HepG2 (cell line): ENCODE measurements at regions not wholly inside any gene's neighbourhood (a gene's known extent, or its start where the extent isn't known, plus 50 kb on each side); places are given as distances from the start of the nearest gene placed in this dataset.

Source experiments
- ATAC-seq: fragments of 200-7000 bp; cut with Tn5 transposase; 3 replicates; pipeline ENCODE4 v1.9.1; 2020; ENCODE audit warnings: mild to moderate bottlenecking, moderate library complexity
- BruUV-seq: library from RNA; stranded (reverse); fragments of 400-500 nt; replicated peaks from 2 replicates; lab custom pipeline; 2021; lab: Mats Ljungman, UMichigan
- CTCF ChIA-PET: fragments of 300-600 bp; formaldehyde crosslinking; extraction: SDS; loops from one replicate; lab custom pipeline; 2021; ENCODE audit warnings: low total read pairs, inconsistent platforms, low intra/inter-chr PET ratio; lab: Yijun Ruan, JAX
- POLR2A ChIA-PET: fragments of 350-600 bp; sonication (Branson Sonifier 250); formaldehyde crosslinking; loops from one replicate; lab custom pipeline; 2020; ENCODE audit warnings: antibody characterized with exemption, inconsistent platforms; lab: Yijun Ruan, JAX
- DNase-seq: peaks from one replicate; pipeline ENCODE4 v3.0.0-alpha.2; 2015; ENCODE audit warnings: low spot score
- FAIRE-seq: peaks from 3 replicates; lab custom pipeline; 2011; peaks lifted over from hg19 to GRCh38; lab: Jason Lieb, UNC
- H2AFZ ChIP-seq: one replicate; pipeline ENCODE4 v1.6.1; 2011; ENCODE audit warnings: low read length, inconsistent platforms
- H3K27ac ChIP-seq: fragments of 300-600 bp; 3 replicates; pipeline ENCODE4 v1.8.0; 2011; ENCODE audit warnings: mixed run types, mild to moderate bottlenecking, mixed read lengths, low read length, inconsistent platforms; ENCODE audit not compliant: insufficient read depth; ENCODE audit errors: extremely low read length
- H3K27me3 ChIP-seq, 2 experiments: fragments of 200-600 bp in 1 of 2; 2 replicates in 1 of 2; 3 replicates in 1 of 2; pipeline versions ENCODE4 v1.6.0 to v1.8.0; 2011; ENCODE audit warnings: low read length in 2 of 2, mild to moderate bottlenecking in 2 of 2, moderate library complexity in 2 of 2, inconsistent platforms in 1 of 2; ENCODE audit not compliant: insufficient read depth in 2 of 2, control insufficient read depth in 1 of 2
- H3K36me3 ChIP-seq, 2 experiments: fragments of 200-600 bp in 1 of 2; replicated peaks in 1 of 2; 2 replicates in 1 of 2; 3 replicates in 1 of 2; pipeline versions ENCODE4 v1.5.1 to v1.8.0; 2011; ENCODE audit warnings: low read length in 2 of 2, inconsistent platforms in 1 of 2; ENCODE audit not compliant: insufficient read depth in 2 of 2, control insufficient read depth in 1 of 2
- H3K4me1 ChIP-seq: 2 replicates; pipeline ENCODE4 v1.5.1; 2012; ENCODE audit warnings: low read length, inconsistent platforms; ENCODE audit not compliant: insufficient read depth
- H3K4me2 ChIP-seq: 2 replicates; pipeline ENCODE4 v1.6.0; 2011; ENCODE audit warnings: low read depth, low read length, inconsistent platforms
- H3K4me3 ChIP-seq, 3 experiments: fragments of 200-600 bp in 1 of 3; sonication (generic), shearing (Covaris generic) in 1 of 3; replicated peaks in 1 of 3; 2 replicates each; pipeline ENCODE4 v1.5.1; 2011 to 2016; ENCODE audit warnings: low read length in 3 of 3, inconsistent platforms in 2 of 3, low read depth in 2 of 3, mild to moderate bottlenecking in 2 of 3, control low read depth in 1 of 3, mixed read lengths in 1 of 3; ENCODE audit not compliant: insufficient read depth in 1 of 3
- H3K79me2 ChIP-seq: one replicate; pipeline ENCODE4 v1.6.1; 2011; ENCODE audit warnings: low read length, inconsistent platforms; ENCODE audit not compliant: insufficient read depth
- H3K9ac ChIP-seq: 2 replicates; pipeline ENCODE4 v1.6.0; 2011; ENCODE audit warnings: mild to moderate bottlenecking, low read depth, low read length, inconsistent platforms; ENCODE audit not compliant: insufficient read depth
- H3K9me3 ChIP-seq: 2 replicates; pipeline ENCODE4 v1.5.1; 2012; ENCODE audit warnings: mild to moderate bottlenecking, low read length
- H4K20me1 ChIP-seq: 2 replicates; pipeline ENCODE4 v1.6.0; 2011; ENCODE audit warnings: inconsistent platforms, mild to moderate bottlenecking, low read length, moderate library complexity; ENCODE audit not compliant: insufficient read depth
- BCL3 ChIP-seq: sonication (generic); formaldehyde crosslinking; IDR thresholded peaks from 2 replicates; pipeline ENCODE4 v1.5.1; 2020; ENCODE audit warnings: mild to moderate bottlenecking, missing genetic modification reagents, moderate library complexity
- GPN1 ChIP-seq: sonication (generic); formaldehyde crosslinking; IDR thresholded peaks from 2 replicates; pipeline ENCODE4 v1.5.1; 2020; ENCODE audit warnings: missing genetic modification reagents, borderline replicate concordance
- GTF3A ChIP-seq: sonication (generic); formaldehyde crosslinking; conservative IDR thresholded peaks from 2 replicates; pipeline ENCODE4 v1.4.0; 2020; ENCODE audit warnings: mild to moderate bottlenecking, missing genetic modification reagents
- HNRNPH1 ChIP-seq: fragments of 200-400 bp; formaldehyde crosslinking; optimal IDR thresholded peaks from 2 replicates; pipeline ENCODE3; 2017; ENCODE audit warnings: mild to moderate bottlenecking, low read depth, low read length
- KDM2A ChIP-seq: sonication (generic); formaldehyde crosslinking; IDR thresholded peaks from 2 replicates; pipeline ENCODE4 v1.4.0; 2020; ENCODE audit warnings: low read depth, missing genetic modification reagents, borderline replicate concordance
- MAZ ChIP-seq, 2 experiments: sonication (generic) in 1 of 2; formaldehyde crosslinking in 1 of 2; IDR thresholded peaks; 2 replicates each; pipeline versions ENCODE4 v1.5.0 to v1.6.1; 2012 to 2020; ENCODE audit warnings: low read depth in 2 of 2, mild to moderate bottlenecking in 2 of 2, borderline replicate concordance in 1 of 2, improper control_type of control experiment in 1 of 2, low read length in 1 of 2, missing genetic modification reagents in 1 of 2, moderate library complexity in 1 of 2
- PCBP1 ChIP-seq: fragments of 200-400 bp; formaldehyde crosslinking; IDR thresholded peaks from 2 replicates; pipeline ENCODE4 v1.6.1; 2017; ENCODE audit warnings: mild to moderate bottlenecking, low read depth, low read length, borderline replicate concordance
- POGZ ChIP-seq: sonication (generic); formaldehyde crosslinking; IDR thresholded peaks from 2 replicates; pipeline ENCODE4 v1.4.0; 2020; ENCODE audit warnings: mild to moderate bottlenecking, missing genetic modification reagents
- RFX5 ChIP-seq: IDR thresholded peaks from 2 replicates; pipeline ENCODE4 v1.6.1; 2011; ENCODE audit warnings: low read depth, low read length, improper control_type of control experiment
- RNF2 ChIP-seq: fragments of 450-650 bp; conservative IDR thresholded peaks from 2 replicates; pipeline ENCODE4 v1.6.1; 2016; ENCODE audit warnings: low read depth
- SKI ChIP-seq: fragments of 450-650 bp; IDR thresholded peaks from one replicate; pipeline ENCODE4 v1.6.1; 2018; ENCODE audit warnings: mild to moderate bottlenecking; ENCODE audit not compliant: partially characterized antibody
- SRSF9 ChIP-seq: fragments of 200-400 bp; formaldehyde crosslinking; IDR thresholded peaks from 2 replicates; pipeline ENCODE4 v1.6.1; 2018; ENCODE audit warnings: borderline replicate concordance, mild to moderate bottlenecking, low read depth, low read length; ENCODE audit not compliant: insufficient read depth, poor library complexity, severe bottlenecking
- YY1 ChIP-seq: IDR thresholded peaks from 2 replicates; pipeline ENCODE4 v1.6.1; 2011; ENCODE audit warnings: low read length, low read depth, moderate library complexity, mild to moderate bottlenecking; ENCODE audit not compliant: insufficient read depth, insufficient replicate concordance
- ZBTB20 ChIP-seq: sonication (generic); formaldehyde crosslinking; IDR thresholded peaks from 2 replicates; pipeline ENCODE4 v1.8.1; 2023; ENCODE audit warnings: missing genetic modification reagents, low read depth, mild to moderate bottlenecking, borderline replicate concordance
- ZBTB26 ChIP-seq: IDR thresholded peaks from 2 replicates; pipeline ENCODE4 v1.6.1; 2016; ENCODE audit warnings: missing compliant biosample characterization, missing genetic modification reagents, borderline replicate concordance
- ZNF224 ChIP-seq: sonication (generic); formaldehyde crosslinking; IDR thresholded peaks from 2 replicates; pipeline ENCODE4 v1.5.0; 2020; ENCODE audit warnings: mild to moderate bottlenecking, missing genetic modification reagents
- ZNF432 ChIP-seq: sonication (generic); formaldehyde crosslinking; IDR thresholded peaks from 2 replicates; pipeline ENCODE4 v1.5.0; 2020; ENCODE audit warnings: missing genetic modification reagents, mild to moderate bottlenecking, borderline replicate concordance
- ZNF563 ChIP-seq: sonication (generic); formaldehyde crosslinking; IDR thresholded peaks from 2 replicates; pipeline ENCODE4 v1.8.0; 2022; ENCODE audit warnings: mild to moderate bottlenecking, moderate library complexity, missing genetic modification reagents
- WGBS: methylation state at CpG from one replicate; pipeline ENCODE4 v1.1.6; 2017; ENCODE audit warnings: low lambda C conversion rate; 5-methylcytosine and 5-hydroxymethylcytosine counted together
- in situ Hi-C: cut with HindIII; loops from 2 replicates; pipeline ENCODE4 v1.10.0; 2017; ENCODE audit warnings: low pct_unique_long_range_greater_than_20kb; ENCODE audit not compliant: extremely low pct_ligation_motif_present
- intact Hi-C: fragments of 100-400 bp; cut with micrococcal nuclease; formaldehyde crosslinking; loops from one replicate; pipeline ENCODE4 v1.10.0; 2022; ENCODE audit not compliant: unreplicated experiment
- TF ChIP-seq, protein P1 (sequence below): sonication (generic); formaldehyde crosslinking; conservative IDR thresholded peaks from 2 replicates; pipeline ENCODE4 v1.4.0; 2020; ENCODE audit warnings: missing genetic modification reagents

DNA sequence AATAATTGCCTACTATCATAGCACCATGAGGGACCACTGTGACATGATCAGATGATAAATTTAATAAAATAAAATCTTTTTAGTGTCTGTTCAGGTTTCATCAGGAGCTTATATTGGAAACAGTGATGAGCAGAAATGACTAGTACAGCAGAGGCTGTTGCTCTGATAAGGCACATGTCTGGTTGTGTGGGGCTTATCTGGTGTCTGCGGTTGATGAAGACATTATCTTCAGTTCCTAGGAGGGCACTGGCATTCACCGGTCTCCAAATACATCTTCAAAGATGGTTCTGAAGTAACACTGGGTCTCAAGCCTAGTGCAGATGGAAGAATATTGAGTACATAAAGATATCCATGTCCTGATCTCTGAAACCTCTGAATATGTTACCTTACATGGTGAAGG is 125.3 kb downstream of the SUCNR1 start:
- H3K4me2 ChIP-seq, result no peak overlapping the region
- H4K20me1 ChIP-seq, result no peaks in the 10 kb centered on the region
- CTCF ChIA-PET, result no interaction called here
- FAIRE-seq, result no peak
- H3K9ac ChIP-seq, result no peak overlapping the region
- no peaks in the 10 kb centered on the region for H3K27me3 ChIP-seq
- H3K36me3 ChIP-seq, result no peaks in the 10 kb centered on the region
- H3K4me1 ChIP-seq, result no peaks in the 10 kb centered on the region
- H3K9me3 ChIP-seq, result no peaks in the 10 kb centered on the region
- H2AFZ ChIP-seq, result no peak overlapping the region
- 29% methylated on average over 1 of the region's 2 CpGs for WGBS
- POLR2A ChIA-PET, result no interaction called here
- no TSS peak for BruUV-seq
- no peak overlapping the region for H3K4me3 ChIP-seq
- no peak overlapping the region for H3K27ac ChIP-seq
- in situ Hi-C loops (no loop called here), intact Hi-C loops (no loop called here)
- no peak for ATAC-seq
- TF ChIP-seq PCBP1, result no peak
- TF ChIP-seq SKI, result no peak
- TF ChIP-seq BCL3 (CRISPR knock-in tag), result no peak
- no peak for TF ChIP-seq RNF2
- TF ChIP-seq KDM2A (CRISPR knock-in tag), result no peak
- TF ChIP-seq YY1, result no peak
- TF ChIP-seq SRSF9, result no peak
- no peak for TF ChIP-seq RFX5
- no peak for TF ChIP-seq HNRNPH1
- TF ChIP-seq ZBTB26, result no peak
- no peak for TF ChIP-seq GTF3A (CRISPR knock-in tag)
- TF ChIP-seq, protein P1, sequence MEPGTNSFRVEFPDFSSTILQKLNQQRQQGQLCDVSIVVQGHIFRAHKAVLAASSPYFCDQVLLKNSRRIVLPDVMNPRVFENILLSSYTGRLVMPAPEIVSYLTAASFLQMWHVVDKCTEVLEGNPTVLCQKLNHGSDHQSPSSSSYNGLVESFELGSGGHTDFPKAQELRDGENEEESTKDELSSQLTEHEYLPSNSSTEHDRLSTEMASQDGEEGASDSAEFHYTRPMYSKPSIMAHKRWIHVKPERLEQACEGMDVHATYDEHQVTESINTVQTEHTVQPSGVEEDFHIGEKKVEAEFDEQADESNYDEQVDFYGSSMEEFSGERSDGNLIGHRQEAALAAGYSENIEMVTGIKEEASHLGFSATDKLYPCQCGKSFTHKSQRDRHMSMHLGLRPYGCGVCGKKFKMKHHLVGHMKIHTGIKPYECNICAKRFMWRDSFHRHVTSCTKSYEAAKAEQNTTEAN (CRISPR knock-in tag), result no peak
- TF ChIP-seq ZNF432 (CRISPR knock-in tag), result no peak
- TF ChIP-seq ZNF563, result no peak
- no peak for TF ChIP-seq POGZ (CRISPR knock-in tag)
- no peak for TF ChIP-seq GPN1 (CRISPR knock-in tag)
- no peak for TF ChIP-seq MAZ (IDR thresholded peaks at IDR 0.05; ENCODE audit: borderline replicate concordance, low read depth, low read length)
- TF ChIP-seq MAZ (CRISPR knock-in tag; IDR thresholded peaks at IDR 0.05; ENCODE audit: low read depth), result no peak
- no peak for TF ChIP-seq ZBTB20 (CRISPR knock-in tag)
- TF ChIP-seq ZNF224 (CRISPR knock-in tag), result no peak
- no peak for DNase-seq
- no peaks in the 10 kb centered on the region for H3K79me2 ChIP-seq
